ENCODE measurements at regions not wholly inside any gene's neighbourhood (a gene's known extent, or its start where the extent isn't known, plus 50 kb on each side); places are given as distances from the start of the nearest gene placed in this dataset.

- Mint-ChIP-seq H3K9me3 (peaks cover 0 to 4% (median 0%) of the 10 kb centered on the region in 7 donors), H3K27ac (no peak overlapping the region)
- no peak for DNase-seq
Measured at GRCh38 chr12:98319716-98320425, 195.5 kb upstream of the TMPO start.

GRCh38 chr12:98325003-98325402 is 190.4 kb upstream of the TMPO start:
- no peak for TF ChIP-seq CTCF (IDR thresholded peaks at IDR 0.05)
- Histone ChIP-seq H3K27ac (ENCODE audit: low read depth in 1 of 2, low read length in 2 of 2) (no peak overlapping the region), H3K9ac (ENCODE audit: insufficient read depth, low read length, poor library complexity, severe bottlenecking) (no peak overlapping the region), H3K36me3 (replicated peaks in 1 of 2; ENCODE audit: control insufficient read depth in 1 of 2, insufficient read depth in 2 of 2, low read length in 2 of 2) (no peaks in the 10 kb centered on the region), H3K4me2 (replicated peaks; ENCODE audit: extremely low read depth, low read length, poor library complexity, severe bottlenecking) (no peak overlapping the region), H3K79me2 (ENCODE audit: insufficient read depth, low read length) (no peaks in the 10 kb centered on the region), H4K20me1 (ENCODE audit: insufficient read depth, low read length) (no peaks in the 10 kb centered on the region), H3K9me3 (replicated peaks in 1 of 2; ENCODE audit: control insufficient read depth in 1 of 2, insufficient read depth in 1 of 2, low read length in 2 of 2) (no peaks in the 10 kb centered on the region), H3K27me3 (ENCODE audit: control insufficient read depth in 2 of 2, insufficient read depth in 2 of 2, low read length in 2 of 2) (no peaks in the 10 kb centered on the region), H3K4me3 (replicated peaks in 1 of 3; ENCODE audit: low read depth in 2 of 3, low read length in 3 of 3) (no peak overlapping the region), H2AFZ (ENCODE audit: insufficient read depth, low read depth, low read length, poor library complexity, severe bottlenecking) (no peak overlapping the region), H3K4me1 (ENCODE audit: control insufficient read depth in 1 of 2, insufficient read depth in 2 of 2, low read length in 2 of 2) (no peaks in the 10 kb centered on the region)
- peaks cover 0 to 4% (median 0%) of the 10 kb centered on the region in 7 donors for H3K9me3 Mint-ChIP-seq
- H3K4me3 Mint-ChIP-seq: no peak overlapping the region
- H3K27ac Mint-ChIP-seq: no peak overlapping the region
- intact Hi-C loops (cut with micrococcal nuclease): no loop called here
- DNase-seq: no peak
- no peaks in the 10 kb centered on the region for H3K36me3 Mint-ChIP-seq
- H3K4me1 Mint-ChIP-seq: no peaks in the 10 kb centered on the region
- H3K27me3 Mint-ChIP-seq (ENCODE audit: low read depth in 3 of 3): peaks cover 0 to 1% (median 0%) of the 10 kb centered on the region in 3 donors

More at GRCh38 chr12:98319716-98320425, 195.5 kb upstream of the TMPO start:
- no peak overlapping the region for H2AFZ ChIP-seq (ENCODE audit: insufficient read depth, low read depth, low read length, poor library complexity, severe bottlenecking)
- no peak overlapping the region for H3K4me3 ChIP-seq (replicated peaks in 1 of 3; ENCODE audit: low read depth in 2 of 3, low read length in 3 of 3)
- H3K27ac ChIP-seq (ENCODE audit: low read depth in 1 of 2, low read length in 2 of 2): no peak overlapping the region
- Mint-ChIP-seq H3K27me3 (ENCODE audit: low read depth in 3 of 3) (peaks cover 0 to 2% (median 0%) of the 10 kb centered on the region in 3 donors), H3K4me1 (no peaks in the 10 kb centered on the region), H3K36me3 (no peaks in the 10 kb centered on the region), H3K4me3 (no peak overlapping the region)
- H3K4me2 ChIP-seq (replicated peaks; ENCODE audit: extremely low read depth, low read length, poor library complexity, severe bottlenecking): no peak overlapping the region
- H3K4me1 ChIP-seq (ENCODE audit: control insufficient read depth in 1 of 2, insufficient read depth in 2 of 2, low read length in 2 of 2): no peaks in the 10 kb centered on the region
- H3K79me2 ChIP-seq (ENCODE audit: insufficient read depth, low read length): no peaks in the 10 kb centered on the region
- H4K20me1 ChIP-seq (ENCODE audit: insufficient read depth, low read length): no peaks in the 10 kb centered on the region
- H3K9me3 ChIP-seq (replicated peaks in 1 of 2; ENCODE audit: control insufficient read depth in 1 of 2, insufficient read depth in 1 of 2, low read length in 2 of 2): no peaks in the 10 kb centered on the region
- no CpG with 5 or more reads among the region's 1 CpG for WGBS (ENCODE audit: insufficient coverage)
- no peak overlapping the region for H3K9ac ChIP-seq (ENCODE audit: insufficient read depth, low read length, poor library complexity, severe bottlenecking)
- H3K27me3 ChIP-seq (ENCODE audit: control insufficient read depth in 2 of 2, insufficient read depth in 2 of 2, low read length in 2 of 2): no peaks in the 10 kb centered on the region
- TF ChIP-seq CTCF (IDR thresholded peaks at IDR 0.05): no peak
- intact Hi-C loops (cut with micrococcal nuclease): no loop called here
- H3K36me3 ChIP-seq (replicated peaks in 1 of 2; ENCODE audit: control insufficient read depth in 1 of 2, insufficient read depth in 2 of 2, low read length in 2 of 2): no peaks in the 10 kb centered on the region
